ENCODE measurements at regions not wholly inside any gene's neighbourhood (a gene's known extent, or its start where the extent isn't known, plus 50 kb on each side); places are given as distances from the start of the nearest gene placed in this dataset.
A peak's percentile ranks its signal among the peaks of the same experiment; 100 is the strongest.
"Not testable (repeated sequence)": the region's sequence is repeated elsewhere in the genome, so short reads cannot be mapped to it uniquely, and the experiment has no call there.

- no peak for TF ChIP-seq CTCF (conservative IDR thresholded peaks at IDR 0.05; ENCODE audit: low read length)
- DNase-seq (ENCODE audit: low read depth) = no peak
- H3K4me3 ChIP-seq (ENCODE audit: low read length) = no peak overlapping the region
Observed at GRCh38 chr3:34090876-34091275, 292.4 kb downstream of the PDCD6IP start.

GRCh38 chr3:34094280-34094679 lies 295.9 kb downstream of the PDCD6IP start:
- DNase-seq (ENCODE audit: low read depth); H3K4me3 ChIP-seq (ENCODE audit: low read length): not testable (repeated sequence)

- no peak for TF ChIP-seq CTCF (conservative IDR thresholded peaks at IDR 0.05; ENCODE audit: low read length)
- DNase-seq (ENCODE audit: low read depth) = no peak
- H3K4me3 ChIP-seq (ENCODE audit: low read length) = no peak overlapping the region
Observed at GRCh38 chr3:34102288-34102687, 303.9 kb downstream of the PDCD6IP start.

- no peak for TF ChIP-seq CTCF (conservative IDR thresholded peaks at IDR 0.05; ENCODE audit: low read length)
Observed at GRCh38 chr3:34106379-34106778, 307.9 kb downstream of the PDCD6IP start.

GRCh38 chr3:34106879-34107278 lies 308.4 kb downstream of the PDCD6IP start:
- H3K4me3 ChIP-seq (ENCODE audit: low read length) = no peak overlapping the region
- TF ChIP-seq CTCF (conservative IDR thresholded peaks at IDR 0.05; ENCODE audit: low read length) = 0 out of 2 replicates have a peak, but pooled peaks have one; percentile 19
- no peak for DNase-seq (ENCODE audit: low read depth)

More at GRCh38 chr3:34106379-34106778, 307.9 kb downstream of the PDCD6IP start:
- H3K4me3 ChIP-seq (ENCODE audit: low read length) = no peak overlapping the region
- no peak for DNase-seq (ENCODE audit: low read depth)

- no peak for TF ChIP-seq CTCF (conservative IDR thresholded peaks at IDR 0.05; ENCODE audit: low read length)
- H3K4me3 ChIP-seq (ENCODE audit: low read length) = no peak overlapping the region
Observed at GRCh38 chr3:34107669-34108068, 309.2 kb downstream of the PDCD6IP start.

GRCh38 chr3:34109021-34109420 lies 310.6 kb downstream of the PDCD6IP start:
- TF ChIP-seq CTCF (conservative IDR thresholded peaks at IDR 0.05; ENCODE audit: low read length) = no peak
- DNase-seq (ENCODE audit: low read depth) = no peak
- H3K4me3 ChIP-seq (ENCODE audit: low read length) = no peak overlapping the region

More at GRCh38 chr3:34107669-34108068, 309.2 kb downstream of the PDCD6IP start:
- no peak for DNase-seq (ENCODE audit: low read depth)

GRCh38 chr3:34109846-34110245 lies 311.4 kb downstream of the PDCD6IP start:
- no peak for DNase-seq (ENCODE audit: low read depth)
- H3K4me3 ChIP-seq (ENCODE audit: low read length) = no peak overlapping the region
- no peak for TF ChIP-seq CTCF (conservative IDR thresholded peaks at IDR 0.05; ENCODE audit: low read length)

Data from AG10803 (cell line).